B cell (primary cell): ENCODE measurements at regions not wholly inside any gene's neighbourhood (a gene's known extent, or its start where the extent isn't known, plus 50 kb on each side); places are given as distances from the start of the nearest gene placed in this dataset.

ENCODE experiments used
- ATAC-seq: fragments of 200-7000 bp; cut with Tn5 transposase; one replicate; pipeline ENCODE4 v1.10.0; 2021; ENCODE audit warnings: low read depth, mild to moderate bottlenecking, moderate number of reproducible peaks, moderate library complexity
- CTCF ChIA-PET: fragments of 350-600 bp; sonication (Branson Sonifier 250); formaldehyde crosslinking; loops from one replicate; lab custom pipeline; 2021; ENCODE audit warnings: antibody characterized with exemption, inconsistent platforms; lab: Charles Lee
- POLR2A ChIA-PET: fragments of 350-600 bp; sonication (Branson Sonifier 250); formaldehyde crosslinking; loops from one replicate; lab custom pipeline; 2021; ENCODE audit warnings: antibody characterized with exemption; lab: Charles Lee
- DNase-seq: peaks from one replicate; pipeline ENCODE4 v3.0.0; 2013
- H2AFZ ChIP-seq: 2 replicates; pipeline ENCODE4 v1.6.1; 2012; ENCODE audit warnings: mild to moderate bottlenecking, low read depth, low read length; ENCODE audit not compliant: insufficient read depth, poor library complexity, severe bottlenecking
- H3K27ac ChIP-seq, 2 donors: 1 replicate in 1 of 2; 2 replicates in 1 of 2; pipeline ENCODE4 v1.5.1; 2012 to 2013; ENCODE audit warnings: low read length in 2 of 2, mild to moderate bottlenecking in 2 of 2, moderate library complexity in 1 of 2
- H3K27me3 ChIP-seq, 4 experiments: fragments of 200-600 bp in 1 of 4; sonication (generic) in 1 of 4; replicated peaks in 1 of 4; 1 replicate in 2 of 4; 2 replicates in 2 of 4; pipeline versions ENCODE4 v1.6.1 to v1.7.0; 2013 to 2016; ENCODE audit warnings: low read length in 3 of 4, mild to moderate bottlenecking in 2 of 4, mixed read lengths in 1 of 4, moderate library complexity in 1 of 4; ENCODE audit not compliant: insufficient read depth in 4 of 4, control insufficient read depth in 3 of 4; ENCODE audit errors: control extremely low read depth in 1 of 4
- H3K36me3 ChIP-seq, 2 experiments: replicated peaks in 1 of 2; 1 replicate in 1 of 2; 2 replicates in 1 of 2; pipeline versions ENCODE4 v1.6.1 to v1.7.1; 2013; ENCODE audit warnings: low read length in 1 of 2; ENCODE audit not compliant: insufficient read depth in 2 of 2, control insufficient read depth in 1 of 2; ENCODE audit errors: control extremely low read depth in 1 of 2, extremely low read depth in 1 of 2
- H3K4me1 ChIP-seq, 2 donors: fragments of 200-600 bp in 1 of 2; sonication (generic) in 1 of 2; 1 replicate in 1 of 2; 2 replicates in 1 of 2; pipeline versions ENCODE4 v1.5.1 to v1.6.1; 2013 to 2017; ENCODE audit warnings: low read length in 2 of 2; ENCODE audit not compliant: control insufficient read depth in 2 of 2, insufficient read depth in 2 of 2
- H3K4me2 ChIP-seq: replicated peaks from 2 replicates; pipeline ENCODE3; 2012; ENCODE audit warnings: mild to moderate bottlenecking, low read depth, low read length; ENCODE audit not compliant: poor library complexity, severe bottlenecking
- H3K4me3 ChIP-seq, 5 experiments: fragments of 200-600 bp in 1 of 5; sonication (generic) in 1 of 5; 1 replicate in 3 of 5; 2 replicates in 2 of 5; pipeline versions ENCODE4 v1.5.1 to v1.7.0; 2011 to 2016; ENCODE audit warnings: low read length in 4 of 5, mild to moderate bottlenecking in 4 of 5, low read depth in 2 of 5, control low read depth in 1 of 5, moderate library complexity in 1 of 5; ENCODE audit not compliant: insufficient read depth in 1 of 5; ENCODE audit errors: control extremely low read depth in 1 of 5, extremely low read depth in 1 of 5
- H3K79me2 ChIP-seq: fragments of 200-600 bp; sonication (generic); one replicate; pipeline ENCODE4 v1.6.0; 2016; ENCODE audit warnings: low read length; ENCODE audit not compliant: control insufficient read depth, insufficient read depth
- H3K9ac ChIP-seq: fragments of 200-600 bp; sonication (generic); 2 replicates; pipeline ENCODE4 v1.6.1; 2017; ENCODE audit warnings: mild to moderate bottlenecking, low read length, moderate library complexity
- H3K9me3 ChIP-seq, 3 donors: one replicate each; pipeline versions ENCODE4 v1.6.1 to v1.7.1; 2013; ENCODE audit warnings: low read length in 2 of 3; ENCODE audit not compliant: control insufficient read depth in 2 of 3, insufficient read depth in 1 of 3; ENCODE audit errors: control extremely low read depth in 1 of 3
- H4K20me1 ChIP-seq: 2 replicates; pipeline ENCODE4 v1.6.0; 2012; ENCODE audit warnings: mild to moderate bottlenecking, low read length; ENCODE audit not compliant: insufficient read depth, control insufficient read depth, poor library complexity, severe bottlenecking
- H3K27ac Mint-ChIP-seq: one replicate; pipeline ENCODE4 v1.8.0; 2021; ENCODE audit warnings: mixed read lengths
- H3K27me3 Mint-ChIP-seq: one replicate; pipeline ENCODE4 v1.8.0; 2021; ENCODE audit warnings: mixed read lengths
- H3K4me1 Mint-ChIP-seq: one replicate; pipeline ENCODE4 v1.8.0; 2021; ENCODE audit warnings: mixed read lengths
- H3K4me3 Mint-ChIP-seq: one replicate; pipeline ENCODE4 v1.8.0; 2021; ENCODE audit warnings: mixed read lengths
- H3K9me3 Mint-ChIP-seq: one replicate; pipeline ENCODE4 v1.8.0; 2022; ENCODE audit warnings: mixed read lengths; ENCODE audit not compliant: insufficient read depth
- CTCF ChIP-seq: fragments of 200-600 bp; IDR thresholded peaks from one replicate; pipeline ENCODE4 v1.8.0; 2022; ENCODE audit warnings: antibody characterized with exemption, mild to moderate bottlenecking
- EZH2 ChIP-seq: IDR thresholded peaks from 2 replicates; pipeline ENCODE4 v1.6.1; 2012; ENCODE audit warnings: borderline replicate concordance, low read depth, mild to moderate bottlenecking, moderate library complexity, low read length; ENCODE audit not compliant: insufficient read depth, poor library complexity, severe bottlenecking
- WGBS: methylation state at CpG from one replicate; pipeline ENCODE4 v1.1.5; 2013; ENCODE audit warnings: missing lambda C conversion rate; ENCODE audit not compliant: insufficient coverage; 5-methylcytosine and 5-hydroxymethylcytosine counted together
- intact Hi-C: fragments of 100-400 bp; cut with micrococcal nuclease; formaldehyde crosslinking; loops from one replicate; pipeline ENCODE4 v1.10.0; 2022

GRCh38 chr2:176826356-176826755 is 386.2 kb upstream of the HNRNPA3 start:
- no peaks in the 10 kb centered on the region for H3K36me3 ChIP-seq
- H3K27ac ChIP-seq, result no peak overlapping the region
- no peaks in the 10 kb centered on the region for H4K20me1 ChIP-seq
- no peak for ATAC-seq
- H3K4me3 ChIP-seq, result no peak overlapping the region
- DNase-seq, result no peak
- H3K4me2 ChIP-seq, result no peak overlapping the region
- H3K27me3 ChIP-seq, result peaks cover 0 to 5% (median 0%) of the 10 kb centered on the region in 4 experiments
- Mint-ChIP-seq H3K4me1 (no peaks in the 10 kb centered on the region), H3K4me3 (no peak overlapping the region), H3K27ac (no peak overlapping the region), H3K9me3 (no peaks in the 10 kb centered on the region), H3K27me3 (peaks cover 36% of the 10 kb centered on the region)
- H3K9me3 ChIP-seq, result no peaks in the 10 kb centered on the region
- no peaks in the 10 kb centered on the region for H3K4me1 ChIP-seq
- no peak overlapping the region for H2AFZ ChIP-seq
- H3K79me2 ChIP-seq, result no peaks in the 10 kb centered on the region
- H3K9ac ChIP-seq, result no peak overlapping the region
- ChIA-PET POLR2A (no interaction called here), CTCF (interaction anchor here (1.1 kb wide), 1 partner anchor 14 kb away, joined by 4 read pairs; no protein-coding TSS in a partner anchor)
- TF ChIP-seq CTCF, result no peak
- no peak for TF ChIP-seq EZH2
- 100% methylated on average over 1 of the region's 2 CpGs for WGBS
- intact Hi-C loops, result no loop called here

GRCh38 chr2:176826984-176827668 is 385.5 kb upstream of the HNRNPA3 start:
- Histone ChIP-seq H2AFZ (no peak overlapping the region), H3K9me3 (no peaks in the 10 kb centered on the region), H3K4me2 (no peak overlapping the region), H3K9ac (no peak overlapping the region), H4K20me1 (no peaks in the 10 kb centered on the region), H3K4me1 (no peaks in the 10 kb centered on the region), H3K4me3 (no peak overlapping the region), H3K27me3 (peaks cover 0 to 5% (median 0%) of the 10 kb centered on the region in 4 experiments), H3K36me3 (no peaks in the 10 kb centered on the region), H3K27ac (no peak overlapping the region), H3K79me2 (no peaks in the 10 kb centered on the region)
- Mint-ChIP-seq H3K27ac (no peak overlapping the region), H3K4me3 (no peak overlapping the region), H3K27me3 (peaks cover 41% of the 10 kb centered on the region), H3K4me1 (no peaks in the 10 kb centered on the region), H3K9me3 (no peaks in the 10 kb centered on the region)
- 93% methylated on average over 4 of the region's 9 CpGs for WGBS
- CTCF ChIA-PET, result no interaction called here
- ATAC-seq (no peak), DNase-seq (no peak)
- TF ChIP-seq EZH2 (no peak), CTCF (no peak)
- intact Hi-C loops, result no loop called here
- POLR2A ChIA-PET, result no interaction called here
